Testis (tissue), 2 donors: ENCODE measurements at regions not wholly inside any gene's neighbourhood (a gene's known extent, or its start where the extent isn't known, plus 50 kb on each side); places are given as distances from the start of the nearest gene placed in this dataset.

ENCODE experiments used
- DNase-seq: peaks from one replicate; pipeline ENCODE4 v3.0.0-alpha.2; 2019
- H3K27ac ChIP-seq, 2 donors: fragments of 200-600 bp; sonication (generic); one replicate each; pipeline ENCODE4 v1.5.1; 2019
- H3K27me3 ChIP-seq: fragments of 200-600 bp; sonication (generic); one replicate; pipeline ENCODE4 v1.5.1; 2019
- H3K36me3 ChIP-seq: fragments of 200-600 bp; sonication (generic); one replicate; pipeline ENCODE4 v1.5.1; 2017; ENCODE audit warnings: low read depth; ENCODE audit errors: missing control alignments
- H3K4me1 ChIP-seq: fragments of 200-600 bp; sonication (generic); one replicate; pipeline ENCODE4 v1.5.1; 2019
- H3K4me3 ChIP-seq, 2 donors: fragments of 200-600 bp; sonication (generic); one replicate each; pipeline ENCODE4 v1.5.1; 2017 to 2019
- H3K9me3 ChIP-seq: fragments of 200-600 bp; sonication (generic); one replicate; pipeline ENCODE4 v1.5.1; 2017
- CTCF ChIP-seq, 3 experiments: fragments of 450-650 bp in 2 of 3; fragments of 200-600 bp in 1 of 3; sonication (generic) in 1 of 3; IDR thresholded peaks; one replicate each; pipeline ENCODE4 v1.5.1; 2016 to 2019; ENCODE audit warnings: antibody characterized with exemption in 3 of 3, mild to moderate bottlenecking in 2 of 3, moderate library complexity in 1 of 3
- POLR2A ChIP-seq: fragments of 450-650 bp; IDR thresholded peaks from one replicate; pipeline ENCODE4 v1.6.1; 2017; ENCODE audit warnings: antibody characterized with exemption, mild to moderate bottlenecking, moderate library complexity
- WGBS, 2 donors: methylation state at CpG; one replicate each; pipeline ENCODE4 v1.1.5; 2018; 5-methylcytosine and 5-hydroxymethylcytosine counted together
- intact Hi-C: fragments of 100-400 bp; cut with DNase I; formaldehyde crosslinking; loops from one replicate; pipeline ENCODE4 v1.15.1; 2023; ENCODE audit warnings: low total_unique reads

- Histone ChIP-seq H3K4me1 (no peaks in the 10 kb centered on the region), H3K36me3 (no peaks in the 10 kb centered on the region), H3K27ac (no peak overlapping the region), H3K4me3 (no peak overlapping the region), H3K9me3 (no peaks in the 10 kb centered on the region), H3K27me3 (no peaks in the 10 kb centered on the region)
- intact Hi-C loops = no loop called here
- WGBS, 2 donors = 74 to 83% methylated on average over 1 of the region's 1 CpG
- TF ChIP-seq POLR2A (no peak), CTCF (IDR thresholded peaks at IDR 0.05) (no peak)
- DNase-seq = no peak
Observed at GRCh38 chr13:37381502-37381901, 217.1 kb downstream of the POSTN start.

- Histone ChIP-seq H3K36me3 (no peaks in the 10 kb centered on the region), H3K9me3 (no peaks in the 10 kb centered on the region), H3K27me3 (no peaks in the 10 kb centered on the region), H3K4me1 (no peaks in the 10 kb centered on the region), H3K27ac (no peak overlapping the region), H3K4me3 (no peak overlapping the region)
- 85 to 89% methylated on average over 4 of the region's 4 CpGs for WGBS, 2 donors
- TF ChIP-seq POLR2A (no peak), CTCF (IDR thresholded peaks at IDR 0.05) (no peak)
- intact Hi-C loops = no loop called here
- DNase-seq = no peak
Observed at GRCh38 chr13:37379841-37380240, 218.7 kb downstream of the POSTN start.

DNA sequence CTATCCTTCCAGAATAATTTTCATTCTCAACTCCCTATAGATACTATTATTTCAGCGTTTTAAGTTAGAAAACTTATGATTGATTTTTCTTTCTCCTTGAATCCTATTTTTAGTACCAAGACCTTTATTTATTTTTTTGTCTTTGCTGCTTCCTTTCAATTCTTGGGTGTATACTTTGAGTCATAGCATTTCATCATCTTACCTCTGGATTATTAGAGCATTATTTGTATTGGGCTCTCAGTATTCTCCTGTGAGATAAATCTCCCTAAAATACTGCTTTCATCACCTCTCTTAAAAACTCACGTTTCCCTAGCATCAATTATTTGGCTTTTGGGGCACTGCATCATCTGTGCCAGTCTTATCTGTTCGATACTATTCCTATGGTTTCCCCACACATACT, 222.8 kb downstream of the POSTN start:
- H3K4me1 ChIP-seq = no peaks in the 10 kb centered on the region
- H3K4me3 ChIP-seq = no peak overlapping the region
- no peak overlapping the region for H3K27ac ChIP-seq
- intact Hi-C loops = no loop called here
- no peaks in the 10 kb centered on the region for H3K9me3 ChIP-seq
- DNase-seq = no peak
- TF ChIP-seq CTCF (IDR thresholded peaks at IDR 0.05) (no peak), POLR2A (no peak)
- whole genome bisulfite sequencing, 2 donors = 65 to 77% methylated on average over 3 of the region's 3 CpGs
- no peaks in the 10 kb centered on the region for H3K36me3 ChIP-seq
- no peaks in the 10 kb centered on the region for H3K27me3 ChIP-seq

DNA sequence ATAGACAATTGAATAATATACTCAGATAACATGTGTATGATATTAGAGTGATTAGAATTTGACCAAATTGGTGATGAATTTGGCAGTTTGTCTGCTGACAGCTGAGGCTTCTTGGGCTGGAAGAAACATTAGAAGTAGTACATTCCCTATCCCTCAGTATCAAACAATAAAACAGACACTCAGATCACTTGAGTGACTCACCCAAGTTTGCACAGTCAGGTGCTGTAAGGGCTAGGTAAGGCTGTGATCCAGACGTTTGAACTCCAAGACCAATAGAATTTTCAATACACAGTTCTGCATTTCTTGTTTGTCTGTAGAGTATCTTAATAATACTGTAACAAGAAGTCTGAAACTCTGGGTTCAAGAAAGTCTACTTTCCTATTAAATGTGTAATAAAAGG, 223.5 kb downstream of the POSTN start:
- no peak for DNase-seq
- whole genome bisulfite sequencing, 2 donors = 62 to 79% methylated on average over 1 of the region's 1 CpG

More for the DNA sequence above, 223.5 kb downstream of the POSTN start:
- Histone ChIP-seq H3K36me3 (no peaks in the 10 kb centered on the region), H3K4me3 (no peak overlapping the region), H3K9me3 (no peaks in the 10 kb centered on the region), H3K27ac (no peak overlapping the region), H3K4me1 (no peaks in the 10 kb centered on the region), H3K27me3 (no peaks in the 10 kb centered on the region)
- intact Hi-C loops = no loop called here
- TF ChIP-seq POLR2A (no peak), CTCF (IDR thresholded peaks at IDR 0.05) (no peak)
